PFSK-1 (cell line): ENCODE measurements at regions not wholly inside any gene's neighbourhood (a gene's known extent, or its start where the extent isn't known, plus 50 kb on each side); places are given as distances from the start of the nearest gene placed in this dataset.

Experiments
- FOXP2 ChIP-seq: optimal IDR thresholded peaks from 2 replicates; pipeline ENCODE3; 2011; ENCODE audit warnings: borderline replicate concordance, control low read depth, inconsistent platforms; ENCODE audit not compliant: insufficient read depth; ENCODE audit errors: extremely low read length, extremely low read depth
- POLR2AphosphoS5 ChIP-seq: IDR thresholded peaks from 2 replicates; pipeline ENCODE4 v1.6.1; 2012; ENCODE audit warnings: low read depth, mild to moderate bottlenecking, control low read depth, low read length, moderate library complexity
- SIN3A ChIP-seq: IDR thresholded peaks from 2 replicates; pipeline ENCODE4 v1.6.1; 2012; ENCODE audit warnings: mild to moderate bottlenecking, low read length, moderate library complexity, borderline replicate concordance; ENCODE audit not compliant: insufficient read depth
- TAF1 ChIP-seq: IDR thresholded peaks from 2 replicates; pipeline ENCODE4 v1.6.1; 2012; ENCODE audit warnings: low read length, control low read depth, borderline replicate concordance; ENCODE audit not compliant: insufficient read depth
- TF ChIP-seq, protein P1 (sequence below), 2 experiments: IDR thresholded peaks; 2 replicates each; pipeline versions ENCODE4 v1.6.1 to v1.8.0; 2011 to 2012; ENCODE audit warnings: low read depth in 2 of 2, low read length in 2 of 2, control low read depth in 1 of 2, inconsistent platforms in 1 of 2, mild to moderate bottlenecking in 1 of 2, moderate library complexity in 1 of 2; ENCODE audit not compliant: insufficient read depth in 1 of 2

GRCh38 chr7:16066805-16067459 lies 354.4 kb downstream of the CRPPA start:
- TF ChIP-seq FOXP2 = no peak
- no peak for TF ChIP-seq SIN3A
- TF ChIP-seq, protein P1, sequence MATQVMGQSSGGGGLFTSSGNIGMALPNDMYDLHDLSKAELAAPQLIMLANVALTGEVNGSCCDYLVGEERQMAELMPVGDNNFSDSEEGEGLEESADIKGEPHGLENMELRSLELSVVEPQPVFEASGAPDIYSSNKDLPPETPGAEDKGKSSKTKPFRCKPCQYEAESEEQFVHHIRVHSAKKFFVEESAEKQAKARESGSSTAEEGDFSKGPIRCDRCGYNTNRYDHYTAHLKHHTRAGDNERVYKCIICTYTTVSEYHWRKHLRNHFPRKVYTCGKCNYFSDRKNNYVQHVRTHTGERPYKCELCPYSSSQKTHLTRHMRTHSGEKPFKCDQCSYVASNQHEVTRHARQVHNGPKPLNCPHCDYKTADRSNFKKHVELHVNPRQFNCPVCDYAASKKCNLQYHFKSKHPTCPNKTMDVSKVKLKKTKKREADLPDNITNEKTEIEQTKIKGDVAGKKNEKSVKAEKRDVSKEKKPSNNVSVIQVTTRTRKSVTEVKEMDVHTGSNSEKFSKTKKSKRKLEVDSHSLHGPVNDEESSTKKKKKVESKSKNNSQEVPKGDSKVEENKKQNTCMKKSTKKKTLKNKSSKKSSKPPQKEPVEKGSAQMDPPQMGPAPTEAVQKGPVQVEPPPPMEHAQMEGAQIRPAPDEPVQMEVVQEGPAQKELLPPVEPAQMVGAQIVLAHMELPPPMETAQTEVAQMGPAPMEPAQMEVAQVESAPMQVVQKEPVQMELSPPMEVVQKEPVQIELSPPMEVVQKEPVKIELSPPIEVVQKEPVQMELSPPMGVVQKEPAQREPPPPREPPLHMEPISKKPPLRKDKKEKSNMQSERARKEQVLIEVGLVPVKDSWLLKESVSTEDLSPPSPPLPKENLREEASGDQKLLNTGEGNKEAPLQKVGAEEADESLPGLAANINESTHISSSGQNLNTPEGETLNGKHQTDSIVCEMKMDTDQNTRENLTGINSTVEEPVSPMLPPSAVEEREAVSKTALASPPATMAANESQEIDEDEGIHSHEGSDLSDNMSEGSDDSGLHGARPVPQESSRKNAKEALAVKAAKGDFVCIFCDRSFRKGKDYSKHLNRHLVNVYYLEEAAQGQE (IDR thresholded peaks at IDR 0.05; ENCODE audit: insufficient read depth in 1 of 2, low read depth in 2 of 2, low read length in 2 of 2) = no peak
- no peak for TF ChIP-seq POLR2AphosphoS5
- no peak for TF ChIP-seq TAF1
